Epithelial cell of proximal tubule (primary cell): ENCODE measurements at regions not wholly inside any gene's neighbourhood (a gene's known extent, or its start where the extent isn't known, plus 50 kb on each side); places are given as distances from the start of the nearest gene placed in this dataset.

Experiments
- DNase-seq: peaks from one replicate; pipeline ENCODE4 v3.0.0-alpha.2; 2011; ENCODE audit warnings: low read depth
- H3K4me3 ChIP-seq: 2 replicates; pipeline ENCODE4 v1.5.1; 2011; ENCODE audit warnings: low read depth, mild to moderate bottlenecking, low read length
- CTCF ChIP-seq: conservative IDR thresholded peaks from 2 replicates; pipeline ENCODE4 v1.5.1; 2012; ENCODE audit warnings: low read depth, mild to moderate bottlenecking, low read length

DNA sequence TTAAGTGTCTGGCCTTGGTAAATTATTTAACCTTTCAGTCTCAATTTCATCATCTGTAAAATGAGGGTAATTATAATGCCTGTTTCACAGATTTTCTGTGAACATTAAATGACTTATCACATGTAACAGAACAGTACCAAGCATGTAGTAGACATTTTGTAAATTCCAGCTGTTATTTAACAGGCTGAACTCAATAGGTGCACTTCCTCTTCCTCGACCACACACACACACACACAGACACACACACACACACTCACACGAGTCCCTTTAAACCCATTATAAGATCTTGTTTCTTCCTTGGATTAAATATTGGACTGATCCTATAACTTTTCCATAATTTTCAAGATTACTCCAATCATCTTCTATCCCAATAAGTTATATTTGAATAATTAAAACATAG, 53.4 kb upstream of the COL25A1 start:
- TF ChIP-seq CTCF: no peak
- no peak overlapping the region for H3K4me3 ChIP-seq
- DNase-seq: no peak

- TF ChIP-seq CTCF: no peak
- no peak overlapping the region for H3K4me3 ChIP-seq
- DNase-seq: no peak
These were observed 50.5 kb upstream of the COL25A1 start for GRCh38 chr4:109352941-109353340.
